ENCODE measurements at regions not wholly inside any gene's neighbourhood (a gene's known extent, or its start where the extent isn't known, plus 50 kb on each side); places are given as distances from the start of the nearest gene placed in this dataset.

GRCh38 chr18:52237551-52237950, 102.4 kb upstream of the DCC start:
- Histone ChIP-seq H3K9me2 (ENCODE audit: insufficient read depth) (no peaks in the 10 kb centered on the region), H4K20me1 (ENCODE audit: insufficient read depth) (no peaks in the 10 kb centered on the region; the same call in 1 of the 2 replicates), H3K4me2 (ENCODE audit: low read length) (no peak overlapping the region), H3K79me2 (ENCODE audit: insufficient read depth, low read length) (no peaks in the 10 kb centered on the region), H3K4me1 (ENCODE audit: control insufficient read depth in 1 of 2, insufficient read depth in 2 of 2, low read length in 2 of 2) (no peaks in the 10 kb centered on the region), H3K9ac (ENCODE audit: low read length) (no peak overlapping the region), H2AFZ (ENCODE audit: low read depth, low read length, poor library complexity, severe bottlenecking) (no peak overlapping the region), H3K4me3 (replicated peaks in 1 of 2; ENCODE audit: low read depth in 1 of 2, low read length in 2 of 2) (no peak overlapping the region), H3K36me3 (ENCODE audit: control insufficient read depth in 1 of 2, insufficient read depth in 2 of 2, low read length in 2 of 2) (no peaks in the 10 kb centered on the region), H3K27me3 (ENCODE audit: insufficient read depth, low read length) (no peaks in the 10 kb centered on the region), H3K27ac (ENCODE audit: low read depth, low read length) (no peak overlapping the region), H3K9me3 (ENCODE audit: control insufficient read depth in 1 of 2, insufficient read depth in 1 of 2, low read depth in 1 of 2, low read length in 2 of 2) (peaks cover 0 to 12% of the 10 kb centered on the region in 2 experiments; a peak in 3 of 4 replicates)
- ChIA-PET POLR2A (no interaction called here), RAD21 (ENCODE audit: low non-redundant PET in 1 of 2, low total read pairs in 2 of 2, uncharacterized antibody in 2 of 2, unreplicated experiment in 2 of 2) (no interaction called here), CTCF (no interaction called here)
- BruUV-seq (replicated peaks): no TSS peak
- DNase-seq (ENCODE audit: low read depth, low spot score): no peak
- TF ChIP-seq FOSL1 (IDR thresholded peaks at IDR 0.05; ENCODE audit: low read depth) (no peak), MAX (IDR thresholded peaks at IDR 0.05) (no peak), SRF (IDR thresholded peaks at IDR 0.05; ENCODE audit: low read depth) (no peak), EZH2phosphoT487 (IDR thresholded peaks at IDR 0.05; ENCODE audit: borderline replicate concordance) (no peak), TCF7L2 (IDR thresholded peaks at IDR 0.05; ENCODE audit: borderline replicate concordance, extremely low read depth, insufficient read depth, insufficient read length) (no peak), POLR2AphosphoS5 (IDR thresholded peaks at IDR 0.05; ENCODE audit: low read depth, low read length) (no peak), RAD21 (IDR thresholded peaks at IDR 0.05; ENCODE audit: low read depth) (no peak), ZNF274 (IDR thresholded peaks at IDR 0.05; ENCODE audit: low read depth, low read length) (no peak), SP1 (IDR thresholded peaks at IDR 0.05; ENCODE audit: low read depth) (no peak), CBX3 (IDR thresholded peaks at IDR 0.05; ENCODE audit: low read depth) (no peak), POLR2A (IDR thresholded peaks at IDR 0.05; ENCODE audit: borderline replicate concordance, extremely low read depth, insufficient read depth, insufficient read length) (no peak), ATF3 (IDR thresholded peaks at IDR 0.05) (no peak)
- no peak for ATAC-seq
- intact Hi-C loops (cut with micrococcal nuclease): no loop called here

GRCh38 chr18:52242711-52243110, 97.3 kb upstream of the DCC start:
- ATAC-seq: no peak
- H3K4me3 ChIP-seq (replicated peaks in 1 of 2; ENCODE audit: low read depth in 1 of 2, low read length in 2 of 2): no peak overlapping the region
- H3K4me2 ChIP-seq (ENCODE audit: low read length): no peak overlapping the region
- H2AFZ ChIP-seq (ENCODE audit: low read depth, low read length, poor library complexity, severe bottlenecking): no peak overlapping the region
- no peak overlapping the region for H3K9ac ChIP-seq (ENCODE audit: low read length)
- no peaks in the 10 kb centered on the region for H3K9me2 ChIP-seq (ENCODE audit: insufficient read depth)
- ChIA-PET POLR2A (no interaction called here), CTCF (no interaction called here), RAD21 (ENCODE audit: low non-redundant PET in 1 of 2, low total read pairs in 2 of 2, uncharacterized antibody in 2 of 2, unreplicated experiment in 2 of 2) (no interaction called here)
- intact Hi-C loops (cut with micrococcal nuclease): no loop called here
- H3K36me3 ChIP-seq (ENCODE audit: control insufficient read depth in 1 of 2, insufficient read depth in 2 of 2, low read length in 2 of 2): no peaks in the 10 kb centered on the region
- no peak overlapping the region for H3K27ac ChIP-seq (ENCODE audit: low read depth, low read length)
- no TSS peak for BruUV-seq (replicated peaks)
- H3K79me2 ChIP-seq (ENCODE audit: insufficient read depth, low read length): no peaks in the 10 kb centered on the region
- no peak for DNase-seq (ENCODE audit: low read depth, low spot score)
- no peaks in the 10 kb centered on the region for H4K20me1 ChIP-seq (ENCODE audit: insufficient read depth)
- TF ChIP-seq YY1 (IDR thresholded peaks at IDR 0.05; ENCODE audit: extremely low read depth, insufficient replicate concordance, low read depth, low read length) (no peak), SP1 (IDR thresholded peaks at IDR 0.05; ENCODE audit: low read depth) (no peak), ZBTB33 (IDR thresholded peaks at IDR 0.05; ENCODE audit: extremely low read depth, insufficient replicate concordance, low read length) (no peak), MAX (IDR thresholded peaks at IDR 0.05) (no peak), TCF7L2 (IDR thresholded peaks at IDR 0.05; ENCODE audit: borderline replicate concordance, extremely low read depth, insufficient read depth, insufficient read length) (no peak), EZH2phosphoT487 (IDR thresholded peaks at IDR 0.05; ENCODE audit: borderline replicate concordance) (no peak), ZNF274 (IDR thresholded peaks at IDR 0.05; ENCODE audit: low read depth, low read length) (no peak), POLR2A (IDR thresholded peaks at IDR 0.05; ENCODE audit: borderline replicate concordance, extremely low read depth, insufficient read depth, insufficient read length) (no peak), ZFX (IDR thresholded peaks at IDR 0.05) (no peak), CEBPB (IDR thresholded peaks at IDR 0.05; ENCODE audit: low read depth) (no peak)
- H3K9me3 ChIP-seq (ENCODE audit: control insufficient read depth in 1 of 2, insufficient read depth in 1 of 2, low read depth in 1 of 2, low read length in 2 of 2): peaks cover 7% of the 10 kb centered on the region in 2 experiments; a peak in 2 of 4 replicates
- H3K27me3 ChIP-seq (ENCODE audit: insufficient read depth, low read length): no peaks in the 10 kb centered on the region
- no peaks in the 10 kb centered on the region for H3K4me1 ChIP-seq (ENCODE audit: control insufficient read depth in 1 of 2, insufficient read depth in 2 of 2, low read length in 2 of 2)

Data from HCT116 (cell line).